RWPE1 (cell line): ENCODE measurements at regions not wholly inside any gene's neighbourhood (a gene's known extent, or its start where the extent isn't known, plus 50 kb on each side); places are given as distances from the start of the nearest gene placed in this dataset.

ENCODE experiments used
- CTCF ChIA-PET: fragments of 350-600 bp; sonication (Branson Sonifier 250); formaldehyde crosslinking; extraction: SDS; loops from one replicate; lab custom pipeline; 2021; lab: Yijun Ruan, JAX
- POLR2A ChIA-PET: fragments of 400-600 bp; formaldehyde crosslinking; extraction: SDS; loops from one replicate; lab custom pipeline; 2020; ENCODE audit warnings: antibody characterized with exemption; ENCODE audit not compliant: low non-redundant PET; lab: Yijun Ruan, JAX
- DNase-seq: peaks from one replicate; pipeline ENCODE4 v3.0.0; 2012; ENCODE audit warnings: low spot score
- H3K27ac ChIP-seq: fragments of 450-650 bp; 2 replicates; pipeline ENCODE4 v1.5.1; 2017
- CTCF ChIP-seq: fragments of 450-650 bp; conservative IDR thresholded peaks from 2 replicates; pipeline ENCODE4 v1.5.1; 2017; ENCODE audit warnings: low read depth, mild to moderate bottlenecking

DNA sequence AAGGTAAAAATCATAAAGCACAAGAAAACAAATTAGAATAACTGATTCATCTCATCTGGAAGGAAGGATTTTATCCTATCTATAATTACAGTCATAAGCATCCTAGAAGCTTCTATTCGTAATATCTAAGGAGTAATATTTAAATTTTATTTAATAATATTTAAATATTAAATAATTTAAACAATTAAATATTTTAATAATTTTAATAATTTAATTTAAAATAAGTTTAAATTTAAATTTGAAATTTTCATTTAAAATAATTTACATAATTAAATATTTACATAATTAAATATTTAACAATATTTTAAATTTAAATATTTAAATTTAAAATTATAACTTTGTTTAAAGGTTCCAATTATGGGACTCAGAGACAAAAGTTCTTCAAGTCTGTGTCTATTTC lies 127.5 kb upstream of the GK2 start:
- ChIA-PET CTCF (no interaction called here), POLR2A (no interaction called here)
- no peak for DNase-seq
- H3K27ac ChIP-seq: no peak overlapping the region
- no peak for TF ChIP-seq CTCF

- ChIA-PET POLR2A (no interaction called here), CTCF (interaction anchor here (0.5 to 0.6 kb wide), 2 partner anchors 657 to 1481 kb away, joined by 3 read pairs; no protein-coding TSS in a partner anchor)
- TF ChIP-seq CTCF: no peak
- H3K27ac ChIP-seq: no peak overlapping the region
- DNase-seq: peak; percentile 0
These were observed 120.2 kb upstream of the GK2 start for GRCh38 chr4:79528241-79528706.

DNA sequence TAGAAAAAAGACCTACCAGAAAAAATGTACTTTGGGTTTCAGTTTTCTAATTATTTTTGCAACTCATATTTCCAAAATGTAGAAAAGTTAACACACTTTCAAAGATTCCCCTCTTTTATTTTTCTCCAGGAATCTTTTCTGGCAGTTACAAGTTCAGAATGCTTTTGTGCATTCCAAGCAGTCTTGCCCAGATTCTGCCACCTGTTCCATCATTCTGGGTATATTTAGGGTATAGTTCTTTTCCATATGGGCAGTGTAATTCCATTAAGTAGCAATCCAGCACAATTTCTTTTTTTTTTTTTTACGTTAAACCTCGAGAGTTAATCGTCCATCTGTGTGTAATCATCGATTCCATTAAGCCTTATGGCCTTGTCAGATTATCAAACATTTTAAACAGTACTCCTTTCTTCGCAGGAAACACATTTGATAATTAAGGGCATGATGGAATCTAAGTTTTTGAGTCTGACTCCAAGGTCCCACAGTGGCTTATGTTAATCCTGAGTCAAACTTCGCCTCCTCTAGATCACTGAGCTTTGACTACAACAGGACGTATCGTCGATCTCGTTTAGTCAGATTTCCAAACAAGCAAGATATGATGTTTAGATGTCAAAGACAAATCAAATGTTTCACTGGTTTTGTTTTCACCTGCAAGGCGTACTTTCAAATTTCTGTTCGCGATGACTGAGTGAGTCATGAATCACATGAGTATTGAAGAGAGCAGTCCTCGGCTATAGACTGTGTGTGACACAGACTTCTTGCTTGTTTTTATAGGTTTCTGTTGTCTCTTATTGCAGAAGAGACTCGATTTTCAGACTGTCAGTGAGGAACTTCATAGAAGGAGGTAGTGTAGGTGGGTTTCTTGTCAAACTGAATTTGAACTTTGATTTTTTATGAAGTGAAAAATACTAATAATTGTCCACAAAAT lies 118.9 kb upstream of the GK2 start:
- CTCF ChIA-PET: no interaction called here
- H3K27ac ChIP-seq: no peak overlapping the region
- TF ChIP-seq CTCF: no peak
- DNase-seq: no peak
- POLR2A ChIA-PET: no interaction called here

DNA sequence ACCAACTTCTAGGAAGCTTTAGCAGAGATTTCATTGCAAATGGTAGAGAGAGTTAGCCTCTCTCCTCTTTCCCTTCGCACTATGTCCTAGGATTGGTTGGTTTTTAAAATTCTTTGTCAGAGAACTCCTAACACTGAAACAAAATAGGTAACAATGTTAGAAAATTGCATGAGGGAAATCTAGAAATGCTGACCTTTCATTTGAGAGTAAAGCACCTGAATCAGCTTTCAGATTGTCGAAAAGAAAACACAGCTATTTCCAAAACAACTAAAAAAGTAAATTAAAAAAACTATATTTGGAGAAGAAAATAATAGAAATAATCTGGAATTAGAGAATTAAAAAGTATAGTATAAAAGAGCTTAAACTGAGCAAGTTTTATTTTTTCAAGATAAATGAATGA lies 108.1 kb upstream of the GK2 start:
- DNase-seq: no peak
- POLR2A ChIA-PET: no interaction called here
- CTCF ChIA-PET: interaction anchor here (0.7 kb wide), 1 partner anchor 587 kb away, joined by 3 read pairs; no protein-coding TSS in a partner anchor
- no peak for TF ChIP-seq CTCF
- no peak overlapping the region for H3K27ac ChIP-seq

DNA sequence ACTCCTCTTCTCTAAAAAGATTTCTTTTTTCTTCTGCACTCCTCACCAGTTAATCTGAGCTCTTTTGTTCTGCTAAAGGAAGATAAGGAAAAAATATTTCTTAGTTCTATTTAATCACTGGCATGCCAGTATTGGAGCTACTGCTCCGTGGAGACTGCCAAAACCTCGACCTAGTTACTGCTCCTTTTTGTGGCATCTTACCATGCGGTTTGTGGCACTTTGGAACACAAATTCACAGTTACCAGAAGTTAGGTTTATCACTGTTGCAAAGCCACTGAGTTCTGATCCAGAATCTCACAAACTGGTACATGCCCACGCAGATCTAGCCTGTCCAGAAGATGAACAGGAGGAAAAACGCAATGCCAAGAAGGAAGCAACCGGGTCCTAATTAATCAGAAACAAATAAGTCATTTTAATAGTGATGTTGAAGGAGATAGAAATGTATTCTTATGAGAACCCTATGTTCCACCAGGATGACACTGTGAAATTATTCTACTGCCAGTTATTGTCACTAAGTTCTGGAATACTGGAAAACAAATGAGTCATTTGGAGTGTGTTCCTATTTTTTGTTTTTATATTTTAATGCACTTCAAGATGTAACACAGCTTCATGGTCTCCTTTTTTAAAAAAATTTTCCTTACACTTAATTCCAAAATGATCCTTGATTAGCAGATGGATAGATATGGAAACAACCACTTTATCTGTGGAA lies 106.7 kb upstream of the GK2 start:
- no peak for DNase-seq
- POLR2A ChIA-PET: no interaction called here
- H3K27ac ChIP-seq: no peak overlapping the region
- TF ChIP-seq CTCF: no peak
- CTCF ChIA-PET: no interaction called here

- H3K27ac ChIP-seq: no peak overlapping the region
- no peak for TF ChIP-seq CTCF
- no peak for DNase-seq
- ChIA-PET CTCF (interaction anchor here (0.7 kb wide), 1 partner anchor 849 kb away, joined by 3 read pairs; no protein-coding TSS in a partner anchor), POLR2A (no interaction called here)
These were observed 105.5 kb upstream of the GK2 start for GRCh38 chr4:79513576-79513975.
